ENCODE measurements at regions not wholly inside any gene's neighbourhood (a gene's known extent, or its start where the extent isn't known, plus 50 kb on each side); places are given as distances from the start of the nearest gene placed in this dataset.

DNA sequence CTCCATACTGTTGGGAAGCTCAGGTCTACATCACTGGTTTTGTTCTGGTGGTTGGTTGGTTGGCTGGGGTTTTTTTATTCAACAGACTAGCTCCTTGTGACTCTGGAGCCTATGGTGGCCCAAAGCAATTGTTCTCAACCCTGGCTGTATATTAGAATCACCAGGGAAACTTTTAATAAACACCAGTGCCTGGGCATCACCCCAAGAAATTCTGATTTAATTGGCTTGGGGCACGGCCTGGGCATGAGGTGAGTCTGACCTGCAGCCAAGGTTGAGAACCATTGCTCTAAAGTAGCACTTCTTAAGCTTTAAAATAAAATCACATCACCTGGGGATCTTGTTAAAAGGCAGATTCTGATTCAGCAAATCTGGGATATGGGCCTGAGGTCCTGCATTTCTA is 184.1 kb downstream of the C1D start:
- Histone ChIP-seq H3K4me3 (no peak overlapping the region), H3K27ac (no peak overlapping the region), H3K9me3 (no peaks in the 10 kb centered on the region), H3K4me1 (no peaks in the 10 kb centered on the region), H3K27me3 (no peaks in the 10 kb centered on the region), H3K36me3 (no peaks in the 10 kb centered on the region)
- WGBS, 2 donors, result 56 to 62% methylated on average over 1 of the region's 1 CpG
- DNase-seq, result no peak
- intact Hi-C loops (cut with DNase I), result no loop called here
- TF ChIP-seq EP300 (IDR thresholded peaks at IDR 0.05), result no peak
- no peak for TF ChIP-seq CTCF (IDR thresholded peaks at IDR 0.05)
- TF ChIP-seq POLR2AphosphoS5 (IDR thresholded peaks at IDR 0.05), result no peak

DNA sequence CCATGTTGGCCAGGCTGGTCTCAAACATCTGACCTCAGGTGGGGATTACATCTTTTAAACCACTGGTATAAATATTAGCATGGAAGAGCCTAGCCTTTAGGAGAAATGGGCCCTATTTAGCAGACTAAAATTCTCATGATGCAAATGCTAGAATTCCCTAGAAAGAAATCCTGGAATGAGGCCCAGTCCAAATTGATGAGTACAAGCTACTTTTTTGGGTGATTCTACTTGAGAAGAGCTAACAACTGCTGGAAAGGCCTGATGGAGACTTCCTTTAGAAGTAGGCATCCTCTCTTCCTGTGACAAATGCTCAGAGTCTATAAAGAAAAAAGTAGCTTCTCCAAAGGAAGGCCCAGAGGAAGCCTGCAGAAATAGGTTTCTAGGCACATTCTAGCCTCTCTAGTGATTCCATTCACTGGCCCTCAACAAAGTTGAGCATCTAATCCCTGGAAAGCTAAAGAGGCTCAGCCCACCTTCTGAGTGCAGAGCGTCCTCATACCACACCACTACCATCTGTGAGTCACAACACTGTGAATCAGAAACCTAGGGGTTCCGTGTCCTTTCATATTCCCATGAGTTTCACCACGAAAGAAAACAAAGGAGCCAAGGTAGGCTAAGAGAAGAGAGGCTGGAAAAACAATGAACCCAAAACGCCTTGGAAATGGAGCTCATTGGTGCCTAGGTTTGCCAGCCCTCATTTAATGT is 183.1 kb downstream of the C1D start:
- 74 to 83% methylated on average over 4 of the region's 4 CpGs for whole genome bisulfite sequencing, 2 donors
- H3K36me3 ChIP-seq, result no peaks in the 10 kb centered on the region
- H3K27ac ChIP-seq, result no peak overlapping the region
- no peaks in the 10 kb centered on the region for H3K27me3 ChIP-seq
- H3K9me3 ChIP-seq, result no peaks in the 10 kb centered on the region
- intact Hi-C loops (cut with DNase I), result no loop called here
- no peak for TF ChIP-seq POLR2AphosphoS5 (IDR thresholded peaks at IDR 0.05)
- TF ChIP-seq CTCF (IDR thresholded peaks at IDR 0.05), result no peak
- no peak for TF ChIP-seq POLR2A (IDR thresholded peaks at IDR 0.05)
- no peak for TF ChIP-seq EP300 (IDR thresholded peaks at IDR 0.05)
- no peaks in the 10 kb centered on the region for H3K4me1 ChIP-seq
- no peak overlapping the region for H3K4me3 ChIP-seq
- no peak for DNase-seq

DNA sequence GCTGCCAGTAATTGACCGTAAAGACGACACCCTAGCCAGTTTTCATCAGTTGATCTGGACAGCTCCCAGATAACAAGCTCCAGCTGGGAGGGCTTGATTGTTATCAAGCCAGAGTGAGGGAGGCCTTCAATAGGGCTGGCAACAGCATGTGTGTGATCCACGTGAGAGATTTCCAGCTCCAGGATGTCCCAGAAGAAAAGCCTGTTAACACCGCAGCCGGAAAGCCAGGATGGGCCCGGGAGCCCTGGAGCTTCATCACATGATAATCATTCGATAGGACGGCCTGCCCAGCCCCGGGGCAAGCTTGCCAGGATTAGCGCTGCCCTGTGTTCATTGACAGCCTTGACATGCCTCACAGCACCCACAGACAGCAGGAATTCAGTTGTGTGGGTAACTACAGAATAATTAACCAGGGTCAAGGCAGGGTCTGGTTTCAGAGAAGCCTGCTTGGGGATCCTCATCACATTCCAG is 182.5 kb downstream of the C1D start:
- Histone ChIP-seq H3K27me3 (no peaks in the 10 kb centered on the region), H3K27ac (no peak overlapping the region), H3K9me3 (no peaks in the 10 kb centered on the region), H3K36me3 (no peaks in the 10 kb centered on the region), H3K4me3 (no peak overlapping the region), H3K4me1 (no peaks in the 10 kb centered on the region)
- DNase-seq, result no peak
- no peak for TF ChIP-seq POLR2AphosphoS5 (IDR thresholded peaks at IDR 0.05)
- no peak for TF ChIP-seq CTCF (IDR thresholded peaks at IDR 0.05)
- TF ChIP-seq EP300 (IDR thresholded peaks at IDR 0.05), result no peak
- TF ChIP-seq POLR2A (IDR thresholded peaks at IDR 0.05), result no peak
- intact Hi-C loops (cut with DNase I), result no loop called here
- 71% methylated on average over 10 of the region's 10 CpGs for WGBS, 2 donors

DNA sequence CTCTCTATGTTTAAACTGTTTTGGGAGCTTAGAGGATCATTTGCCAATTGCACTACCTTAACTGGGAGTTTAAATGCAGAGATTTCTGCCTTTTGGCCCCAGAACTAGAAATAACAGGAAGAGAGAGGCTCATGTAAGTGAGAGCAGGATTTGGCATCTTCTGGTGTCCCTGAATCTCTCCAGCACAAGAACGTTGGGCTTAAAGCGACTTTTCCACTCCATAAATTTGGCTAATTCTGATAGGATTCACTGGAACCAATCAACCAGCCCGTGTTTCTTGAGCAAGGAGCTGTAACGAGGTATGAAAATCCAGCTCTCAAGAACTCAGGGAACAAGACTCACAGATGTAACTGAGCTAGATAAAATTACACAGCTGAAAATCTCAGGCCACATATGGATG is 181.0 kb downstream of the C1D start:
- WGBS, 2 donors, result 63 to 72% methylated on average over 4 of the region's 4 CpGs
- TF ChIP-seq CTCF (IDR thresholded peaks at IDR 0.05) (no peak), POLR2AphosphoS5 (IDR thresholded peaks at IDR 0.05) (no peak), POLR2A (IDR thresholded peaks at IDR 0.05) (no peak), EP300 (IDR thresholded peaks at IDR 0.05) (no peak)
- intact Hi-C loops (cut with DNase I), result no loop called here
- Histone ChIP-seq H3K9me3 (no peaks in the 10 kb centered on the region), H3K27me3 (no peaks in the 10 kb centered on the region), H3K27ac (no peak overlapping the region), H3K4me1 (no peaks in the 10 kb centered on the region), H3K4me3 (no peak overlapping the region), H3K36me3 (no peaks in the 10 kb centered on the region)
- no peak for DNase-seq

Data from sigmoid colon (tissue), 6 donors.